GM23248 (cell line): ENCODE measurements at regions not wholly inside any gene's neighbourhood (a gene's known extent, or its start where the extent isn't known, plus 50 kb on each side); places are given as distances from the start of the nearest gene placed in this dataset.

Experiments used
- DNase-seq: peaks from one replicate; pipeline ENCODE4 v3.0.0-alpha.2; 2015
- H2AFZ ChIP-seq: fragments of 200-600 bp; sonication (generic); 2 replicates; pipeline ENCODE4 v1.6.1; 2016; ENCODE audit warnings: antibody characterized with exemption
- H3F3A ChIP-seq: fragments of 200-600 bp; sonication (generic); 2 replicates; pipeline ENCODE4 v1.6.1; 2016; ENCODE audit warnings: mild to moderate bottlenecking, antibody characterized with exemption, mixed run types; ENCODE audit not compliant: insufficient read depth
- H3K27ac ChIP-seq: fragments of 200-600 bp; sonication (generic); 2 replicates; pipeline ENCODE4 v1.5.1; 2016; ENCODE audit warnings: mild to moderate bottlenecking
- H3K27me3 ChIP-seq: fragments of 200-600 bp; sonication (generic); replicated peaks from 2 replicates; pipeline ENCODE4 v1.6.1; 2016; ENCODE audit warnings: mild to moderate bottlenecking; ENCODE audit not compliant: insufficient read depth
- H3K36me3 ChIP-seq: fragments of 200-600 bp; sonication (generic); 2 replicates; pipeline ENCODE4 v1.6.1; 2016; ENCODE audit warnings: low read depth, mild to moderate bottlenecking
- H3K4me1 ChIP-seq: fragments of 200-600 bp; sonication (generic); 2 replicates; pipeline ENCODE4 v1.6.1; 2016; ENCODE audit warnings: mild to moderate bottlenecking; ENCODE audit not compliant: insufficient read depth
- H3K4me2 ChIP-seq: fragments of 200-600 bp; sonication (generic); one replicate; pipeline ENCODE4 v1.6.1; 2016; ENCODE audit warnings: mild to moderate bottlenecking; ENCODE audit not compliant: unreplicated experiment
- H3K4me3 ChIP-seq: fragments of 200-600 bp; sonication (generic); 2 replicates; pipeline ENCODE4 v1.5.1; 2016; ENCODE audit warnings: mild to moderate bottlenecking
- H3K79me2 ChIP-seq: fragments of 200-600 bp; sonication (generic); 2 replicates; pipeline ENCODE4 v1.6.1; 2016; ENCODE audit warnings: mild to moderate bottlenecking; ENCODE audit not compliant: insufficient read depth
- H3K9ac ChIP-seq: fragments of 200-600 bp; sonication (generic); 2 replicates; pipeline ENCODE4 v1.6.1; 2016; ENCODE audit warnings: mild to moderate bottlenecking
- H3K9me2 ChIP-seq: fragments of 200-600 bp; sonication (generic); 2 replicates; pipeline ENCODE4 v1.6.1; 2016; ENCODE audit warnings: mixed run types, mild to moderate bottlenecking, moderate library complexity; ENCODE audit not compliant: insufficient read depth
- H3K9me3 ChIP-seq: fragments of 200-600 bp; sonication (generic); one replicate; pipeline ENCODE4 v1.6.1; 2017; ENCODE audit warnings: low read depth
- H4K20me1 ChIP-seq: fragments of 200-600 bp; sonication (generic); 2 replicates; pipeline ENCODE4 v1.6.0; 2016; ENCODE audit not compliant: insufficient read depth
- EZH2 ChIP-seq: fragments of 200-600 bp; sonication (generic); IDR thresholded peaks from 2 replicates; pipeline ENCODE4 v1.6.1; 2018; ENCODE audit warnings: antibody characterized with exemption, mild to moderate bottlenecking; ENCODE audit not compliant: insufficient read depth, poor library complexity, severe bottlenecking
- EZH2phosphoT487 ChIP-seq: fragments of 200-600 bp; sonication (generic); IDR thresholded peaks from 2 replicates; pipeline ENCODE4 v1.6.1; 2018; ENCODE audit warnings: antibody characterized with exemption, moderate library complexity, mild to moderate bottlenecking, low read depth; ENCODE audit not compliant: insufficient read depth
- WGBS, 2 experiments: methylation state at CpG; one replicate each; pipeline ENCODE4 v1.1.6; 2015 to 2017; ENCODE audit warnings: low lambda C conversion rate in 2 of 2, low coverage in 1 of 2; ENCODE audit errors: missing lambda C conversion rate in 2 of 2; 5-methylcytosine and 5-hydroxymethylcytosine counted together
- in situ Hi-C: fragments of 300-500 bp; cut with MboI; formaldehyde crosslinking; loops from 2 replicates; pipeline ENCODE4 v1.15.0; 2020

GRCh38 chr12:28618171-28618570, 427.9 kb downstream of the CCDC91 start:
- Histone ChIP-seq H3K9me2 (no peaks in the 10 kb centered on the region), H3K9ac (no peak overlapping the region), H3K4me2 (no peak overlapping the region), H2AFZ (no peak overlapping the region), H3K4me3 (no peak overlapping the region), H3K27me3 (no peaks in the 10 kb centered on the region), H3F3A (no peaks in the 10 kb centered on the region), H3K4me1 (peaks cover 4% of the 10 kb centered on the region; the same call in 1 of the 2 replicates), H3K79me2 (no peaks in the 10 kb centered on the region), H3K27ac (no peak overlapping the region), H4K20me1 (no peaks in the 10 kb centered on the region), H3K36me3 (no peaks in the 10 kb centered on the region), H3K9me3 (no peaks in the 10 kb centered on the region)
- in situ Hi-C loops = no loop called here
- DNase-seq = no peak
- WGBS, 2 experiments = 38 to 53% methylated on average over 1 of the region's 1 CpG
- TF ChIP-seq EZH2 = no peak
- TF ChIP-seq EZH2phosphoT487 = no peak

GRCh38 chr12:28618772-28619171, 428.5 kb downstream of the CCDC91 start:
- Histone ChIP-seq H3K9me3 (no peaks in the 10 kb centered on the region), H4K20me1 (no peaks in the 10 kb centered on the region), H3K79me2 (no peaks in the 10 kb centered on the region), H3K4me1 (peaks cover 4% of the 10 kb centered on the region; the same call in 1 of the 2 replicates), H3K9ac (no peak overlapping the region), H3K4me2 (no peak overlapping the region), H3K9me2 (no peaks in the 10 kb centered on the region), H3K36me3 (no peaks in the 10 kb centered on the region), H3K27ac (no peak overlapping the region), H2AFZ (no peak overlapping the region), H3F3A (no peaks in the 10 kb centered on the region), H3K4me3 (no peak overlapping the region), H3K27me3 (no peaks in the 10 kb centered on the region)
- in situ Hi-C loops = no loop called here
- TF ChIP-seq EZH2phosphoT487 (no peak), EZH2 (no peak)
- WGBS, 2 experiments = 96 to 97% methylated on average over 3 of the region's 3 CpGs
- no peak for DNase-seq

- H4K20me1 ChIP-seq = no peaks in the 10 kb centered on the region
- no peak overlapping the region for H3K27ac ChIP-seq
- H3K4me3 ChIP-seq = no peak overlapping the region
- in situ Hi-C loops = no loop called here
- no peaks in the 10 kb centered on the region for H3K27me3 ChIP-seq
- peaks cover 4% of the 10 kb centered on the region; the same call in 1 of the 2 replicates for H3K4me1 ChIP-seq
- H3K79me2 ChIP-seq = no peaks in the 10 kb centered on the region
- H3K9ac ChIP-seq = no peak overlapping the region
- no peaks in the 10 kb centered on the region for H3F3A ChIP-seq
- no peaks in the 10 kb centered on the region for H3K9me2 ChIP-seq
- H3K4me2 ChIP-seq = no peak overlapping the region
- H3K9me3 ChIP-seq = no peaks in the 10 kb centered on the region
- no peak for DNase-seq
- WGBS, 2 experiments = 74 to 79% methylated on average over 3 of the region's 3 CpGs
- H3K36me3 ChIP-seq = no peaks in the 10 kb centered on the region
- no peak overlapping the region for H2AFZ ChIP-seq
- TF ChIP-seq EZH2 (no peak), EZH2phosphoT487 (no peak)
Measured at GRCh38 chr12:28620281-28620680, 430.0 kb downstream of the CCDC91 start.

- H2AFZ ChIP-seq = no peak overlapping the region
- in situ Hi-C loops = no loop called here
- no peaks in the 10 kb centered on the region for H3K9me2 ChIP-seq
- no peaks in the 10 kb centered on the region for H3K79me2 ChIP-seq
- no peaks in the 10 kb centered on the region for H3K9me3 ChIP-seq
- H3K27me3 ChIP-seq = no peaks in the 10 kb centered on the region
- 52% methylated on average over 3 of the region's 3 CpGs for WGBS, 2 experiments
- H3K36me3 ChIP-seq = no peaks in the 10 kb centered on the region
- TF ChIP-seq EZH2phosphoT487 = no peak
- TF ChIP-seq EZH2 = no peak
- H3K9ac ChIP-seq = no peak overlapping the region
- no peaks in the 10 kb centered on the region for H3F3A ChIP-seq
- no peaks in the 10 kb centered on the region for H4K20me1 ChIP-seq
- no peak overlapping the region for H3K27ac ChIP-seq
- no peak overlapping the region for H3K4me3 ChIP-seq
- no peak overlapping the region for H3K4me2 ChIP-seq
- peaks cover 4% of the 10 kb centered on the region; the same call in 1 of the 2 replicates for H3K4me1 ChIP-seq
- DNase-seq = peak; percentile 78
Measured at GRCh38 chr12:28622406-28622805, 432.1 kb downstream of the CCDC91 start.

- in situ Hi-C loops = no loop called here
Measured at GRCh38 chr12:28626504-28626903, 436.2 kb downstream of the CCDC91 start.

More at GRCh38 chr12:28626504-28626903, 436.2 kb downstream of the CCDC91 start:
- Histone ChIP-seq H3K27ac (no peak overlapping the region), H3K9ac (no peak overlapping the region), H3K4me1 (peaks cover 4% of the 10 kb centered on the region; the same call in 1 of the 2 replicates), H3K4me2 (no peak overlapping the region), H3K9me3 (no peaks in the 10 kb centered on the region), H3K9me2 (no peaks in the 10 kb centered on the region), H3K4me3 (no peak overlapping the region), H2AFZ (no peak overlapping the region), H3K27me3 (no peaks in the 10 kb centered on the region), H3F3A (no peaks in the 10 kb centered on the region), H3K79me2 (no peaks in the 10 kb centered on the region), H4K20me1 (no peaks in the 10 kb centered on the region), H3K36me3 (no peaks in the 10 kb centered on the region)
- no peak for DNase-seq
- TF ChIP-seq EZH2phosphoT487 (no peak), EZH2 (no peak)
- WGBS, 2 experiments = 86 to 94% methylated on average over 3 of the region's 3 CpGs
